PFSK-1 (cell line): ENCODE measurements at regions not wholly inside any gene's neighbourhood (a gene's known extent, or its start where the extent isn't known, plus 50 kb on each side); places are given as distances from the start of the nearest gene placed in this dataset.

ENCODE experiments used
- POLR2AphosphoS5 ChIP-seq: IDR thresholded peaks from 2 replicates; pipeline ENCODE4 v1.6.1; 2012; ENCODE audit warnings: low read depth, mild to moderate bottlenecking, control low read depth, low read length, moderate library complexity
- SIN3A ChIP-seq: IDR thresholded peaks from 2 replicates; pipeline ENCODE4 v1.6.1; 2012; ENCODE audit warnings: mild to moderate bottlenecking, low read length, moderate library complexity, borderline replicate concordance; ENCODE audit not compliant: insufficient read depth
- TAF1 ChIP-seq: IDR thresholded peaks from 2 replicates; pipeline ENCODE4 v1.6.1; 2012; ENCODE audit warnings: low read length, control low read depth, borderline replicate concordance; ENCODE audit not compliant: insufficient read depth
- TF ChIP-seq, protein P1 (sequence below), 2 experiments: IDR thresholded peaks; 2 replicates each; pipeline versions ENCODE4 v1.6.1 to v1.8.0; 2011 to 2012; ENCODE audit warnings: low read depth in 2 of 2, low read length in 2 of 2, control low read depth in 1 of 2, inconsistent platforms in 1 of 2, mild to moderate bottlenecking in 1 of 2, moderate library complexity in 1 of 2; ENCODE audit not compliant: insufficient read depth in 1 of 2

- TF ChIP-seq POLR2AphosphoS5: no peak
- no peak for TF ChIP-seq SIN3A
- TF ChIP-seq, protein P1, sequence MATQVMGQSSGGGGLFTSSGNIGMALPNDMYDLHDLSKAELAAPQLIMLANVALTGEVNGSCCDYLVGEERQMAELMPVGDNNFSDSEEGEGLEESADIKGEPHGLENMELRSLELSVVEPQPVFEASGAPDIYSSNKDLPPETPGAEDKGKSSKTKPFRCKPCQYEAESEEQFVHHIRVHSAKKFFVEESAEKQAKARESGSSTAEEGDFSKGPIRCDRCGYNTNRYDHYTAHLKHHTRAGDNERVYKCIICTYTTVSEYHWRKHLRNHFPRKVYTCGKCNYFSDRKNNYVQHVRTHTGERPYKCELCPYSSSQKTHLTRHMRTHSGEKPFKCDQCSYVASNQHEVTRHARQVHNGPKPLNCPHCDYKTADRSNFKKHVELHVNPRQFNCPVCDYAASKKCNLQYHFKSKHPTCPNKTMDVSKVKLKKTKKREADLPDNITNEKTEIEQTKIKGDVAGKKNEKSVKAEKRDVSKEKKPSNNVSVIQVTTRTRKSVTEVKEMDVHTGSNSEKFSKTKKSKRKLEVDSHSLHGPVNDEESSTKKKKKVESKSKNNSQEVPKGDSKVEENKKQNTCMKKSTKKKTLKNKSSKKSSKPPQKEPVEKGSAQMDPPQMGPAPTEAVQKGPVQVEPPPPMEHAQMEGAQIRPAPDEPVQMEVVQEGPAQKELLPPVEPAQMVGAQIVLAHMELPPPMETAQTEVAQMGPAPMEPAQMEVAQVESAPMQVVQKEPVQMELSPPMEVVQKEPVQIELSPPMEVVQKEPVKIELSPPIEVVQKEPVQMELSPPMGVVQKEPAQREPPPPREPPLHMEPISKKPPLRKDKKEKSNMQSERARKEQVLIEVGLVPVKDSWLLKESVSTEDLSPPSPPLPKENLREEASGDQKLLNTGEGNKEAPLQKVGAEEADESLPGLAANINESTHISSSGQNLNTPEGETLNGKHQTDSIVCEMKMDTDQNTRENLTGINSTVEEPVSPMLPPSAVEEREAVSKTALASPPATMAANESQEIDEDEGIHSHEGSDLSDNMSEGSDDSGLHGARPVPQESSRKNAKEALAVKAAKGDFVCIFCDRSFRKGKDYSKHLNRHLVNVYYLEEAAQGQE (IDR thresholded peaks at IDR 0.05; ENCODE audit: insufficient read depth in 1 of 2, low read depth in 2 of 2, low read length in 2 of 2): no peak
- no peak for TF ChIP-seq TAF1
These were observed 190.7 kb upstream of the RUNX1 start for GRCh38 chr21:35239811-35240219.
